Prostate gland (tissue), 2 donors: ENCODE measurements at regions not wholly inside any gene's neighbourhood (a gene's known extent, or its start where the extent isn't known, plus 50 kb on each side); places are given as distances from the start of the nearest gene placed in this dataset.

Experiments used
- CTCF ChIP-seq, 4 experiments: fragments of 200-600 bp in 2 of 4; fragments of 450-650 bp in 2 of 4; sonication (generic) in 2 of 4; IDR thresholded peaks; 1 replicate in 3 of 4; 2 replicates in 1 of 4; pipeline ENCODE4 v1.5.1; 2016 to 2019; ENCODE audit warnings: antibody characterized with exemption in 4 of 4, mild to moderate bottlenecking in 2 of 4, moderate library complexity in 2 of 4
- POLR2A ChIP-seq: fragments of 450-650 bp; IDR thresholded peaks from one replicate; pipeline ENCODE4 v1.6.1; 2016; ENCODE audit warnings: antibody characterized with exemption, mild to moderate bottlenecking
- POLR2AphosphoS5 ChIP-seq: sonication (generic); formaldehyde crosslinking; IDR thresholded peaks from one replicate; pipeline ENCODE4 v1.6.1; 2017; ENCODE audit warnings: antibody characterized with exemption

- TF ChIP-seq CTCF (IDR thresholded peaks at IDR 0.05) (no peak), POLR2A (no peak), POLR2AphosphoS5 (no peak)
Observed at GRCh38 chrX:150094375-150094774, 156.1 kb upstream of the EOLA2 start.
